HCT116 (cell line): ENCODE measurements at regions not wholly inside any gene's neighbourhood (a gene's known extent, or its start where the extent isn't known, plus 50 kb on each side); places are given as distances from the start of the nearest gene placed in this dataset.

ENCODE experiments used
- ATAC-seq: fragments of 200-7000 bp; cut with Tn5 transposase; 2 replicates; pipeline ENCODE4 v1.9.1; 2020; ENCODE audit warnings: mild to moderate bottlenecking, moderate library complexity
- BruUV-seq: library from RNA; stranded (reverse); fragments of 400-500 nt; replicated peaks from 2 replicates; lab custom pipeline; 2021; lab: Mats Ljungman, UMichigan
- CTCF ChIA-PET: fragments of 300-600 bp; sonication (Branson Sonifier 250); formaldehyde crosslinking; loops from one replicate; lab custom pipeline; 2021; ENCODE audit warnings: antibody characterized with exemption; lab: Charles Lee
- POLR2A ChIA-PET: fragments of 300-600, 350-600 bp; sonication (Branson Sonifier 250); formaldehyde crosslinking; loops from one replicate; lab custom pipeline; 2021; ENCODE audit warnings: antibody characterized with exemption; lab: Charles Lee
- RAD21 ChIA-PET, 2 experiments: fragments of 300-600 bp; sonication (Branson Sonifier 250); formaldehyde crosslinking; loops; one replicate each; lab custom pipeline; 2023; ENCODE audit warnings: low total read pairs in 2 of 2; ENCODE audit not compliant: uncharacterized antibody in 2 of 2, unreplicated experiment in 2 of 2, low non-redundant PET in 1 of 2; lab: Charles Lee
- DNase-seq: peaks from one replicate; pipeline ENCODE4 v3.0.0-alpha.2; 2010; ENCODE audit warnings: low read depth, low spot score
- H2AFZ ChIP-seq: fragments of 200-600 bp; shearing (Covaris generic), sonication (generic); 2 replicates; pipeline ENCODE4 v1.6.1; 2017; ENCODE audit warnings: low read depth, mixed run types, mixed read lengths, antibody characterized with exemption, low read length; ENCODE audit not compliant: poor library complexity, severe bottlenecking
- H3K27ac ChIP-seq: 2 replicates; pipeline ENCODE4 v1.5.1; 2012; ENCODE audit warnings: low read depth, low read length
- H3K27me3 ChIP-seq: fragments of 200-600 bp; sonication (generic); 2 replicates; pipeline ENCODE4 v1.6.1; 2016; ENCODE audit warnings: mixed run types, low read length, mixed read lengths; ENCODE audit not compliant: insufficient read depth
- H3K36me3 ChIP-seq, 2 experiments: fragments of 200-500 bp in 1 of 2; fragments of 200-600 bp in 1 of 2; sonication (Bioruptor generic) in 1 of 2; sonication (generic) in 1 of 2; 2 replicates each; pipeline versions ENCODE4 v1.5.1 to v1.6.1; 2014 to 2016; ENCODE audit warnings: low read length in 2 of 2, inconsistent platforms in 1 of 2, mixed read lengths in 1 of 2, mixed run types in 1 of 2; ENCODE audit not compliant: insufficient read depth in 2 of 2, control insufficient read depth in 1 of 2
- H3K4me1 ChIP-seq, 2 experiments: fragments of 200-600 bp in 1 of 2; sonication (generic) in 1 of 2; 2 replicates each; pipeline versions ENCODE4 v1.5.1 to v1.6.1; 2012 to 2017; ENCODE audit warnings: low read length in 2 of 2, inconsistent platforms in 1 of 2, mild to moderate bottlenecking in 1 of 2, mixed read lengths in 1 of 2, mixed run types in 1 of 2, moderate library complexity in 1 of 2; ENCODE audit not compliant: insufficient read depth in 2 of 2, control insufficient read depth in 1 of 2
- H3K4me2 ChIP-seq: fragments of 200-600 bp; sonication (generic); 2 replicates; pipeline ENCODE4 v1.6.1; 2017; ENCODE audit warnings: mixed run types, low read length, mixed read lengths
- H3K4me3 ChIP-seq, 2 experiments: fragments of 200-600 bp in 1 of 2; sonication (generic) in 1 of 2; replicated peaks in 1 of 2; 2 replicates each; pipeline ENCODE4 v1.5.1; 2011 to 2016; ENCODE audit warnings: low read length in 2 of 2, control low read depth in 1 of 2, low read depth in 1 of 2, mild to moderate bottlenecking in 1 of 2, mixed read lengths in 1 of 2, mixed run types in 1 of 2
- H3K79me2 ChIP-seq: fragments of 200-600 bp; sonication (generic); 2 replicates; pipeline ENCODE4 v1.6.1; 2017; ENCODE audit warnings: mild to moderate bottlenecking, mixed run types, low read length, moderate library complexity, mixed read lengths; ENCODE audit not compliant: insufficient read depth
- H3K9ac ChIP-seq: fragments of 200-600 bp; sonication (generic); 2 replicates; pipeline ENCODE4 v1.6.1; 2016; ENCODE audit warnings: low read length, mixed read lengths
- H3K9me2 ChIP-seq: fragments of 200-600 bp; sonication (generic), shearing (Covaris generic); 2 replicates; pipeline ENCODE4 v1.6.1; 2017; ENCODE audit warnings: mixed run types, mild to moderate bottlenecking, moderate library complexity; ENCODE audit not compliant: insufficient read depth
- H3K9me3 ChIP-seq, 2 experiments: fragments of 200-500 bp in 1 of 2; fragments of 200-600 bp in 1 of 2; sonication (Bioruptor generic) in 1 of 2; sonication (generic) in 1 of 2; 2 replicates each; pipeline ENCODE4 v1.6.1; 2014 to 2017; ENCODE audit warnings: low read length in 2 of 2, mixed read lengths in 2 of 2, inconsistent platforms in 1 of 2, low read depth in 1 of 2, mild to moderate bottlenecking in 1 of 2, mixed run types in 1 of 2, moderate library complexity in 1 of 2; ENCODE audit not compliant: control insufficient read depth in 1 of 2, insufficient read depth in 1 of 2
- H4K20me1 ChIP-seq: fragments of 200-600 bp; sonication (generic), shearing (Covaris generic); 2 replicates; pipeline ENCODE4 v1.6.1; 2017; ENCODE audit warnings: mixed run types, mild to moderate bottlenecking, moderate library complexity; ENCODE audit not compliant: insufficient read depth
- CEBPB ChIP-seq: IDR thresholded peaks from 2 replicates; pipeline ENCODE4 v1.6.1; 2012; ENCODE audit warnings: low read depth
- EGR1 ChIP-seq: IDR thresholded peaks from 2 replicates; pipeline ENCODE4 v1.6.1; 2012; ENCODE audit warnings: low read depth
- EZH2 ChIP-seq: fragments of 200-600 bp; sonication (generic); IDR thresholded peaks from 2 replicates; pipeline ENCODE4 v1.6.1; 2017; ENCODE audit warnings: antibody characterized with exemption, mixed run types
- EZH2phosphoT487 ChIP-seq: fragments of 200-600 bp; IDR thresholded peaks from 2 replicates; pipeline ENCODE4 v1.6.1; 2018; ENCODE audit warnings: antibody characterized with exemption, borderline replicate concordance
- JUND ChIP-seq: IDR thresholded peaks from 2 replicates; pipeline ENCODE4 v1.6.1; 2012
- POLR2A ChIP-seq: IDR thresholded peaks from 2 replicates; pipeline ENCODE4 v1.7.0; 2011; ENCODE audit warnings: borderline replicate concordance; ENCODE audit not compliant: insufficient read depth, insufficient read length; ENCODE audit errors: extremely low read depth
- RAD21 ChIP-seq: IDR thresholded peaks from 2 replicates; pipeline ENCODE4 v1.6.1; 2012; ENCODE audit warnings: low read depth, mild to moderate bottlenecking
- SP1 ChIP-seq: IDR thresholded peaks from 2 replicates; pipeline ENCODE4 v1.6.1; 2012; ENCODE audit warnings: low read depth
- SRF ChIP-seq: IDR thresholded peaks from 2 replicates; pipeline ENCODE4 v1.6.1; 2012; ENCODE audit warnings: low read depth
- TCF7L2 ChIP-seq: IDR thresholded peaks from 2 replicates; pipeline ENCODE4 v1.7.0; 2011; ENCODE audit warnings: borderline replicate concordance, inconsistent platforms; ENCODE audit not compliant: insufficient read depth, insufficient read length; ENCODE audit errors: extremely low read depth
- YY1 ChIP-seq: IDR thresholded peaks from 2 replicates; pipeline ENCODE4 v1.6.1; 2011; ENCODE audit warnings: low read length, low read depth, moderate library complexity, mild to moderate bottlenecking; ENCODE audit not compliant: insufficient replicate concordance; ENCODE audit errors: extremely low read depth
- ZFX ChIP-seq: fragments of 450-650 bp; IDR thresholded peaks from 2 replicates; pipeline ENCODE4 v1.6.1; 2017
- intact Hi-C: fragments of 100-400 bp; cut with micrococcal nuclease; formaldehyde crosslinking; loops from 2 replicates; pipeline ENCODE4 v1.10.0; 2022
- TF ChIP-seq, protein P1 (sequence below): IDR thresholded peaks from 2 replicates; pipeline ENCODE4 v1.6.1; 2011; ENCODE audit warnings: mild to moderate bottlenecking, low read length, moderate library complexity; ENCODE audit not compliant: insufficient replicate concordance; ENCODE audit errors: extremely low read depth
- TF ChIP-seq, protein P2 (sequence below), 3 experiments: fragments of 200-600 bp in 1 of 3; sonication (generic) in 1 of 3; IDR thresholded peaks in 2 of 3; conservative IDR thresholded peaks in 1 of 3; 2 replicates each; pipeline ENCODE4 v1.5.1; 2012 to 2017; ENCODE audit warnings: low read depth in 2 of 3, low read length in 2 of 3, antibody characterized with exemption in 1 of 3, borderline replicate concordance in 1 of 3, control low read depth in 1 of 3, mild to moderate bottlenecking in 1 of 3, mixed read lengths in 1 of 3, mixed run types in 1 of 3, moderate library complexity in 1 of 3; ENCODE audit not compliant: insufficient read depth in 1 of 3

DNA sequence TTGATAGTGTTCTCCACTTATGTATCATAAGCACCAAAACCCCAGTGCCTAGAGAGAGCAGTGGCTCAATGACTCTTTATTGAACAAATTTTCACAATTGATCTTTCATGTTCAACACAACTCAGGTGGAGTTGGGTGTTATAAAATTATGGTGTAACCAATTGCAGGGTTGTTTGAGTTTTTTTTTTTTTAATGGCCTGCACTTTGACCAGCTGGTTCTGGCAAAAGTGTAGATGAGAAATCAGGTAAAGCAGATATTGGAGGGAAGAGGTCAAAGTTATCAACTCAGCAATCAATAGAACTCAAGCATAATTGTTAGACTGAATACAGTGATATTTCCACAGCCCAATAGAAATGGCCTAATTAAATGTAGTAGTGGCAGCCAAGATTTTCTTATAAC lies 1386.3 kb downstream of the SUCLG1 start:
- no peak overlapping the region for H3K9ac ChIP-seq
- no peak for TF ChIP-seq POLR2A
- no peak for TF ChIP-seq RAD21
- TF ChIP-seq EGR1, result no peak
- TF ChIP-seq SRF, result no peak
- no peak for TF ChIP-seq TCF7L2
- TF ChIP-seq, protein P1, sequence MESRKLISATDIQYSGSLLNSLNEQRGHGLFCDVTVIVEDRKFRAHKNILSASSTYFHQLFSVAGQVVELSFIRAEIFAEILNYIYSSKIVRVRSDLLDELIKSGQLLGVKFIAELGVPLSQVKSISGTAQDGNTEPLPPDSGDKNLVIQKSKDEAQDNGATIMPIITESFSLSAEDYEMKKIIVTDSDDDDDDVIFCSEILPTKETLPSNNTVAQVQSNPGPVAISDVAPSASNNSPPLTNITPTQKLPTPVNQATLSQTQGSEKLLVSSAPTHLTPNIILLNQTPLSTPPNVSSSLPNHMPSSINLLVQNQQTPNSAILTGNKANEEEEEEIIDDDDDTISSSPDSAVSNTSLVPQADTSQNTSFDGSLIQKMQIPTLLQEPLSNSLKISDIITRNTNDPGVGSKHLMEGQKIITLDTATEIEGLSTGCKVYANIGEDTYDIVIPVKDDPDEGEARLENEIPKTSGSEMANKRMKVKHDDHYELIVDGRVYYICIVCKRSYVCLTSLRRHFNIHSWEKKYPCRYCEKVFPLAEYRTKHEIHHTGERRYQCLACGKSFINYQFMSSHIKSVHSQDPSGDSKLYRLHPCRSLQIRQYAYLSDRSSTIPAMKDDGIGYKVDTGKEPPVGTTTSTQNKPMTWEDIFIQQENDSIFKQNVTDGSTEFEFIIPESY, result no peak
- no peak for TF ChIP-seq CEBPB
- TF ChIP-seq EZH2phosphoT487, result no peak
- ChIA-PET RAD21 (no interaction called here), CTCF (no interaction called here), POLR2A (no interaction called here)
- no peak overlapping the region for H3K4me3 ChIP-seq
- no peaks in the 10 kb centered on the region for H3K9me2 ChIP-seq
- intact Hi-C loops, result no loop called here
- no peak for DNase-seq
- H3K9me3 ChIP-seq, result no peaks in the 10 kb centered on the region
- ATAC-seq, result no peak
- no peaks in the 10 kb centered on the region for H3K4me1 ChIP-seq
- H3K27me3 ChIP-seq, result no peaks in the 10 kb centered on the region
- no peaks in the 10 kb centered on the region for H4K20me1 ChIP-seq
- no peaks in the 10 kb centered on the region for H3K79me2 ChIP-seq
- H2AFZ ChIP-seq, result no peak overlapping the region
- BruUV-seq, result no TSS peak
- no peak overlapping the region for H3K4me2 ChIP-seq
- no peaks in the 10 kb centered on the region for H3K36me3 ChIP-seq
- no peak overlapping the region for H3K27ac ChIP-seq

DNA sequence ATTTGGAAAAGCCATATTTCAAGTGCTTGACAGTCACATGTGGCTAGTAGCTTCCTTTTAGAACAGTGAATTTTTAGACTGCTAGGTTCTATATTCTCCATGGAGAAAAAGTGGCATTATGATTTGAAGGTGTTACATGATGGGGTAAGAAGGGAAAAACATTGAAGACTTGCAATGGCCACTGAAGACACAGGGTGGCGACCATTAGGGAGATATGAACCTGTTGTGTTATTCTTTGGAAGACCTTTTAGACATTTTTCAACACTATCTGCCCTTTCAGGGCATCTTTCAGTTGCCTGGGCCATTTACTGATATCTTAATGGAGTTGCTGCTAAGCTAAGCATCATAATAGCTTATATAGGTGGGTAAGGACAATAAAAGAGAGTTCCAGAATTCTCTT lies 1387.2 kb downstream of the SUCLG1 start:
- H2AFZ ChIP-seq, result no peak overlapping the region
- TF ChIP-seq YY1, result no peak
- TF ChIP-seq ZFX, result no peak
- TF ChIP-seq RAD21, result peak; percentile 9; the same call in 1 of the 2 replicates
- no peak for TF ChIP-seq EZH2
- TF ChIP-seq, protein P2, sequence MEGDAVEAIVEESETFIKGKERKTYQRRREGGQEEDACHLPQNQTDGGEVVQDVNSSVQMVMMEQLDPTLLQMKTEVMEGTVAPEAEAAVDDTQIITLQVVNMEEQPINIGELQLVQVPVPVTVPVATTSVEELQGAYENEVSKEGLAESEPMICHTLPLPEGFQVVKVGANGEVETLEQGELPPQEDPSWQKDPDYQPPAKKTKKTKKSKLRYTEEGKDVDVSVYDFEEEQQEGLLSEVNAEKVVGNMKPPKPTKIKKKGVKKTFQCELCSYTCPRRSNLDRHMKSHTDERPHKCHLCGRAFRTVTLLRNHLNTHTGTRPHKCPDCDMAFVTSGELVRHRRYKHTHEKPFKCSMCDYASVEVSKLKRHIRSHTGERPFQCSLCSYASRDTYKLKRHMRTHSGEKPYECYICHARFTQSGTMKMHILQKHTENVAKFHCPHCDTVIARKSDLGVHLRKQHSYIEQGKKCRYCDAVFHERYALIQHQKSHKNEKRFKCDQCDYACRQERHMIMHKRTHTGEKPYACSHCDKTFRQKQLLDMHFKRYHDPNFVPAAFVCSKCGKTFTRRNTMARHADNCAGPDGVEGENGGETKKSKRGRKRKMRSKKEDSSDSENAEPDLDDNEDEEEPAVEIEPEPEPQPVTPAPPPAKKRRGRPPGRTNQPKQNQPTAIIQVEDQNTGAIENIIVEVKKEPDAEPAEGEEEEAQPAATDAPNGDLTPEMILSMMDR (IDR thresholded peaks at IDR 0.05 in 2 of 3, conservative IDR thresholded peaks at IDR 0.05 in 1 of 3; ENCODE audit: borderline replicate concordance in 1 of 3, insufficient read depth in 1 of 3, low read depth in 2 of 3, low read length in 2 of 3), result peak in 2 of 3 experiments; percentile 10 to 41; a peak in 2 of 6 replicates
- no peak for TF ChIP-seq JUND
- TF ChIP-seq SP1, result no peak
- H3K79me2 ChIP-seq, result no peaks in the 10 kb centered on the region
- no peaks in the 10 kb centered on the region for H3K27me3 ChIP-seq
- POLR2A ChIA-PET, result no interaction called here
- CTCF ChIA-PET, result no interaction called here
- no peaks in the 10 kb centered on the region for H3K9me2 ChIP-seq
- H4K20me1 ChIP-seq, result no peaks in the 10 kb centered on the region
- H3K9me3 ChIP-seq, result no peaks in the 10 kb centered on the region
- no peak overlapping the region for H3K4me2 ChIP-seq
- intact Hi-C loops, result no loop called here
- no peak for DNase-seq
- H3K36me3 ChIP-seq, result no peaks in the 10 kb centered on the region
- no peaks in the 10 kb centered on the region for H3K4me1 ChIP-seq
- no peak overlapping the region for H3K27ac ChIP-seq
- BruUV-seq, result no TSS peak
- H3K9ac ChIP-seq, result no peak overlapping the region
- RAD21 ChIA-PET, result no interaction called here
- H3K4me3 ChIP-seq, result no peak overlapping the region
- peak; percentile 46; the same call in 1 of the 2 replicates for ATAC-seq
